ENCODE measurements at regions not wholly inside any gene's neighbourhood (a gene's known extent, or its start where the extent isn't known, plus 50 kb on each side); places are given as distances from the start of the nearest gene placed in this dataset.

- TF ChIP-seq EZH2phosphoT487 (IDR thresholded peaks at IDR 0.05; ENCODE audit: low read depth) (no peak), CTCF (IDR thresholded peaks at IDR 0.05; ENCODE audit: low read depth, low read length) (no peak)
These were observed 119.9 kb upstream of the ATP2B2 start for GRCh38 chr3:10625323-10625722.

GRCh38 chr3:10627884-10628572, 122.6 kb upstream of the ATP2B2 start:
- H3K9me3 ChIP-seq (ENCODE audit: insufficient read depth, low read length), result no peaks in the 10 kb centered on the region

More at GRCh38 chr3:10625323-10625722, 119.9 kb upstream of the ATP2B2 start:
- Histone ChIP-seq H3K27ac (ENCODE audit: low read length) (no peak overlapping the region), H3K79me2 (ENCODE audit: low read length) (no peaks in the 10 kb centered on the region), H2AFZ (ENCODE audit: low read depth, low read length) (no peak overlapping the region), H3K36me3 (replicated peaks; ENCODE audit: low read depth, low read length) (no peaks in the 10 kb centered on the region), H3K9me3 (ENCODE audit: insufficient read depth, low read length) (no peaks in the 10 kb centered on the region), H4K20me1 (ENCODE audit: insufficient read depth, low read length) (no peaks in the 10 kb centered on the region), H3K4me2 (ENCODE audit: low read length) (no peak overlapping the region), H3K27me3 (ENCODE audit: low read depth, low read length) (peaks cover 11% of the 10 kb centered on the region), H3K9ac (ENCODE audit: low read length) (no peak overlapping the region), H3K4me1 (ENCODE audit: low read length) (no peaks in the 10 kb centered on the region), H3K4me3 (ENCODE audit: low read length) (no peak overlapping the region)

GRCh38 chr3:10628891-10629670, 123.7 kb upstream of the ATP2B2 start:
- Histone ChIP-seq H3K79me2 (ENCODE audit: low read length) (no peaks in the 10 kb centered on the region), H3K4me1 (ENCODE audit: low read length) (no peaks in the 10 kb centered on the region), H3K9ac (ENCODE audit: low read length) (no peak overlapping the region), H2AFZ (ENCODE audit: low read depth, low read length) (no peak overlapping the region), H3K9me3 (ENCODE audit: insufficient read depth, low read length) (no peaks in the 10 kb centered on the region), H3K27me3 (ENCODE audit: low read depth, low read length) (no peaks in the 10 kb centered on the region; the same call in none of the 2 replicates), H3K36me3 (replicated peaks; ENCODE audit: low read depth, low read length) (no peaks in the 10 kb centered on the region), H3K4me3 (ENCODE audit: low read length) (no peak overlapping the region), H4K20me1 (ENCODE audit: insufficient read depth, low read length) (no peaks in the 10 kb centered on the region), H3K27ac (ENCODE audit: low read length) (no peak overlapping the region), H3K4me2 (ENCODE audit: low read length) (no peak overlapping the region)
- no peak for TF ChIP-seq CTCF (IDR thresholded peaks at IDR 0.05; ENCODE audit: low read depth, low read length)
- TF ChIP-seq EZH2phosphoT487 (IDR thresholded peaks at IDR 0.05; ENCODE audit: low read depth), result no peak

More at GRCh38 chr3:10627884-10628572, 122.6 kb upstream of the ATP2B2 start:
- no peaks in the 10 kb centered on the region for H4K20me1 ChIP-seq (ENCODE audit: insufficient read depth, low read length)
- H3K4me2 ChIP-seq (ENCODE audit: low read length), result no peak overlapping the region
- H3K4me1 ChIP-seq (ENCODE audit: low read length), result no peaks in the 10 kb centered on the region
- no peaks in the 10 kb centered on the region for H3K36me3 ChIP-seq (replicated peaks; ENCODE audit: low read depth, low read length)
- no peak overlapping the region for H3K9ac ChIP-seq (ENCODE audit: low read length)
- H3K27ac ChIP-seq (ENCODE audit: low read length), result no peak overlapping the region
- no peak for TF ChIP-seq EZH2phosphoT487 (IDR thresholded peaks at IDR 0.05; ENCODE audit: low read depth)
- no peak for TF ChIP-seq CTCF (IDR thresholded peaks at IDR 0.05; ENCODE audit: low read depth, low read length)
- H3K4me3 ChIP-seq (ENCODE audit: low read length), result no peak overlapping the region
- no peak overlapping the region for H2AFZ ChIP-seq (ENCODE audit: low read depth, low read length)
- H3K79me2 ChIP-seq (ENCODE audit: low read length), result no peaks in the 10 kb centered on the region
- H3K27me3 ChIP-seq (ENCODE audit: low read depth, low read length), result peaks cover 7% of the 10 kb centered on the region

- H3K4me1 ChIP-seq (ENCODE audit: low read length), result no peaks in the 10 kb centered on the region
- no peak overlapping the region for H2AFZ ChIP-seq (ENCODE audit: low read depth, low read length)
- no peak overlapping the region for H3K4me2 ChIP-seq (ENCODE audit: low read length)
- no peaks in the 10 kb centered on the region for H3K79me2 ChIP-seq (ENCODE audit: low read length)
- H3K4me3 ChIP-seq (ENCODE audit: low read length), result no peak overlapping the region
- no peaks in the 10 kb centered on the region for H3K9me3 ChIP-seq (ENCODE audit: insufficient read depth, low read length)
- no peaks in the 10 kb centered on the region; the same call in none of the 2 replicates for H3K27me3 ChIP-seq (ENCODE audit: low read depth, low read length)
- no peak for TF ChIP-seq EZH2phosphoT487 (IDR thresholded peaks at IDR 0.05; ENCODE audit: low read depth)
- TF ChIP-seq CTCF (IDR thresholded peaks at IDR 0.05; ENCODE audit: low read depth, low read length), result no peak
- H3K27ac ChIP-seq (ENCODE audit: low read length), result no peak overlapping the region
- no peak overlapping the region for H3K9ac ChIP-seq (ENCODE audit: low read length)
- H3K36me3 ChIP-seq (replicated peaks; ENCODE audit: low read depth, low read length), result no peaks in the 10 kb centered on the region
- no peaks in the 10 kb centered on the region for H4K20me1 ChIP-seq (ENCODE audit: insufficient read depth, low read length)
These were observed 124.3 kb upstream of the ATP2B2 start for GRCh38 chr3:10629671-10630040.

Data from OCI-LY3 (cell line).